ENCODE measurements at regions not wholly inside any gene's neighbourhood (a gene's known extent, or its start where the extent isn't known, plus 50 kb on each side); places are given as distances from the start of the nearest gene placed in this dataset.

- Histone ChIP-seq H3K4me1 (replicated peaks; ENCODE audit: insufficient read depth) (peaks cover 33% of the 10 kb centered on the region), H3K79me2 (ENCODE audit: low read depth) (peaks cover 3% of the 10 kb centered on the region; the same call in 1 of the 2 replicates), H3K4me2 (peak overlapping the region; percentile 94), H3K9me3 (ENCODE audit: insufficient read depth, low read depth) (no peaks in the 10 kb centered on the region), H3K36me3 (ENCODE audit: low read depth) (no peaks in the 10 kb centered on the region), H3K27me3 (ENCODE audit: insufficient read depth, low read depth) (no peaks in the 10 kb centered on the region), H3F3A (ENCODE audit: insufficient read depth, low read depth) (peaks cover 24% of the 10 kb centered on the region), H3K4me3 (peak overlapping the region; percentile 74; the same call in 1 of the 2 replicates), H2AFZ (peak overlapping the region; percentile 97), H4K20me1 (ENCODE audit: insufficient read depth) (no peaks in the 10 kb centered on the region), H3K9me2 (ENCODE audit: insufficient read depth) (no peaks in the 10 kb centered on the region), H3K27ac (peak overlapping the region; percentile 56)
- no TSS peak for BruUV-seq (replicated peaks)
- intact Hi-C loops (cut with micrococcal nuclease; ENCODE audit: unreplicated experiment), result loop anchor here (2.0 kb wide), 1 partner anchor 16 kb away; no protein-coding TSS in a partner anchor
- TF ChIP-seq EZH2 (IDR thresholded peaks at IDR 0.05; ENCODE audit: low read depth), result no peak
- no peak for TF ChIP-seq CTCF (conservative IDR thresholded peaks at IDR 0.05)
- no peak for DNase-seq
- ChIA-PET POLR2A (ENCODE audit: unreplicated experiment) (no interaction called here), CTCF (no interaction called here)
These were observed 75.4 kb upstream of the WNT7B start for GRCh38 chr22:46052331-46052771.

GRCh38 chr22:46052801-46053562 lies 76.0 kb upstream of the WNT7B start:
- H2AFZ ChIP-seq, result peak overlapping the region; percentile 97

More at GRCh38 chr22:46052801-46053562, 76.0 kb upstream of the WNT7B start:
- Histone ChIP-seq H3K4me2 (peak overlapping the region; percentile 94), H3K9me2 (ENCODE audit: insufficient read depth) (no peaks in the 10 kb centered on the region), H3K4me3 (peak overlapping the region; percentile 74), H3K36me3 (ENCODE audit: low read depth) (no peaks in the 10 kb centered on the region), H3K4me1 (replicated peaks; ENCODE audit: insufficient read depth) (peaks cover 33% of the 10 kb centered on the region), H3K27me3 (ENCODE audit: insufficient read depth, low read depth) (no peaks in the 10 kb centered on the region), H3K79me2 (ENCODE audit: low read depth) (peaks cover 3% of the 10 kb centered on the region; the same call in 1 of the 2 replicates), H4K20me1 (ENCODE audit: insufficient read depth) (no peaks in the 10 kb centered on the region), H3F3A (ENCODE audit: insufficient read depth, low read depth) (peaks cover 24% of the 10 kb centered on the region), H3K27ac (peak overlapping the region; percentile 56), H3K9me3 (ENCODE audit: insufficient read depth, low read depth) (no peaks in the 10 kb centered on the region)
- CTCF ChIA-PET, result interaction anchor here (0.6 kb wide), 1 partner anchor 504 kb away, joined by 3 read pairs; no protein-coding TSS in a partner anchor
- POLR2A ChIA-PET (ENCODE audit: unreplicated experiment), result interaction anchor here (0.7 to 1.0 kb wide), 2 partner anchors 17 to 60 kb away, joined by 5 read pairs; no protein-coding TSS in a partner anchor
- intact Hi-C loops (cut with micrococcal nuclease; ENCODE audit: unreplicated experiment), result loop anchor here (2.0 kb wide), 1 partner anchor 16 kb away; no protein-coding TSS in a partner anchor
- peak; percentile 48 to 75 for DNase-seq
- BruUV-seq (replicated peaks), result no TSS peak
- no peak for TF ChIP-seq EZH2 (IDR thresholded peaks at IDR 0.05; ENCODE audit: low read depth)
- 0 out of 2 replicates have a peak, but pooled peaks have one; percentile 17 for TF ChIP-seq CTCF (conservative IDR thresholded peaks at IDR 0.05)
